NCI-H748 (cell line): ENCODE measurements at regions not wholly inside any gene's neighbourhood (a gene's known extent, or its start where the extent isn't known, plus 50 kb on each side); places are given as distances from the start of the nearest gene placed in this dataset.
"Not testable (repeated sequence)": the region's sequence is repeated elsewhere in the genome, so short reads cannot be mapped to it uniquely, and the experiment has no call there.

ENCODE experiments used
- DNase-seq: peaks from one replicate; lab custom pipeline; 2025; ENCODE audit not compliant: unreplicated experiment; lab: John Stamatoyannopoulos, UW

DNA sequence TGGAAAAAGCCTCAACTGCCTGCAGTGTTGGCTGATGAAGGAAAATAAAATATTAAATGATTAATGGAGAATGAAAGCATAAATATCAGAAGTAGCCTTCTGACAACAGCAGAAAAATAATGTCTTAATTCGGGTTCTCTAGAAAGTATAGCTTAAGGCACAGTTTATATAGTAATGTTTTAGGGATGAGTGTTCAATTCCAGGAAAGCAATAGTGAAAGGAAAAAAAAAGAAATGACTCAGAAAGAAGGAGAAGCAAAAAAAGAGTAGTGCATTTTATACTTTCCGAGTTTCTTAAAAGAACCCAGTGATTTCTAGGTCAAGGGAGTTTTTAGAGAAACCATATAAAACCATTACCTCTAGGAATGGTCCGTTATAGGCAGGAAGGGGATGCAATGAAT lies 137.3 kb downstream of the HTR1B start:
- no peak for DNase-seq

DNA sequence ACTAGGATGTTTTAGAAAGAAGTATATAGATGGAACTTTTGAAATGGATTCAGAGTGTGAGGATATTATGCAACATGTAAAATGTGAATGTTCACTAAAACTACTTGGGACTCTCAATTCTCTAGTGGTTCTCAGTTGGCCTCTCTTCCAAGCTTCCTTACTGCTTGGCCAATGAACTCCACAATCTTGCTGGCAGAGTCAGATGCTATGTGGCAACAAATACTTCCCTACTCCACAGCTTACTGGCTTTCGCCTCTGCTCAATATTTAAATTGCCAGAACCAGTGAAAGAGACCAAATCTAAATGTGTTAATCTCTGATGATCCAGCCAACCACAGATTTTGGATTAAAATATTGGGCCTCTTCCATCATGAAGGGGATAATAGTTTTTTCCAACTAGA lies 138.4 kb downstream of the HTR1B start:
- no peak for DNase-seq

DNA sequence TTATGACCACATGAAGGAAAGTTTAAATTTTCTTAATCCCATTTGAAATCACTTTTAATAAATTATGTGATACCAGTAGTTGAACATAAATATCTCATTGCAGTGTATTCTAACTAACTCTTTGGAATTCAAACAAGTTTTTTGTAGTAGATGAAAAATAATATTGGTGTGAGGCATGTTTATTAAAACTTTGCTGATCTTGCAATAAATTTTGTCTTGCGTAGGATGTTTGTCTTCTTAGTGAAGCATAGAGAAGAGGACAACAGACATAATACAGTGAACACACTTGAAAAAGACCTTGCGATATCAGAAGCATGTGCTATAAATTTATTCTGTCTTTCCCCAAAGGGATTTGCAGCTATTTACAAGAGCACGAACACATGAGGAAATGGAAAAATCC lies 140.7 kb downstream of the HTR1B start:
- DNase-seq: no peak

DNA sequence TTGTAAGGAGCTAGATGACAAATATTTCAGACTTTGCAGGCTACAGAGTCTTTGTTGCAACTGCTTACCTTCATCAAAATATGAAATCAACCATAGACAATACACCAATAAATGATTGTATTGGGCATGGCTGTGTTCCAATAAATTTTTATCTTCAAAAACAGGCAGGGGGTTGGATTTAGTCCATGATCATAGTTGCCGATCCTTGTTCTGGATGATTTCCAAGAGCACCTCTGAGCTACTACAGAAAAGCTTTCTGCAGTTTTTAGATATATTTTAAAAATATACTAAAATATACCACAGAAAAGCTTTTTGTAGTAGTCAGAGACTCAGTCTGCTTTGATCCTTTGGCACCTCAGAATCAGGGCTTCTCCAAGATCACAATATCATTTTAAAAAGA lies 145.0 kb downstream of the HTR1B start:
- no peak for DNase-seq

DNA sequence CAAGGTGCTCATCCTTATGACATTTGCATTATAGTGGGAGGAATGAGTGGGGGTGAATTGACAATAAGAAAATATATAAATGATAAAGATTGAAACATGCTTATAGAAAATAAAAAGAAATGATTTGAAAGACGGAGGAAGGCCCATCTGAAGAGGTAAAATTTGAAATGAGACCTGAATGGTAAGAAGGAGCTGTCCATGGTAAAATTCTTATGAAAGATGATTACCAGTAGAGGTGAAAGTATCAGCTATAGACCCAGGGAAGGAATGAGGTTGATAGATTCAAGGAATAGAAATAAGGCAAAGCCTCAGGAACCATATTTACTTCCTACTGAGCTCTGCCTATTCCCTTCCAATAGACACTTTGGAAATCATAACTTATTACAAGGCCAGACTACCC lies 149.7 kb downstream of the HTR1B start:
- DNase-seq: no peak

DNA sequence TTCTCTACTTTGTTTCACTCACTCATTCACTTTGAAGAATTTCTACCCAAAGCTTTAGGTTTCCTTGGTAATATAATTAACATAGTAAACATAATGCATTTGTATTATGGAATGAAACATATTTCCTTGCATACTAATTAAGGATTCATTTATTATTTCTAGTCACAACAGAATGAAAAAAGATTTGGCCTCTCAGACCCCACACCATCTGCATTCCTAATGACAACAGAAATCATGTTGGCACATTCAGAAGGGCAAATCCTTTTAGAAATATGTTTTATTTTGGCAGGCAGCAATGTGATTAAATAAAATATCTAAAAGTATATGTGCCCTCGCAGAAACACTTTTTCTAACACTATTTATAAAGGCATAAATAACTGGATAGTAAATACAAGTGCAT lies 163.4 kb downstream of the HTR1B start:
- no peak for DNase-seq

DNA sequence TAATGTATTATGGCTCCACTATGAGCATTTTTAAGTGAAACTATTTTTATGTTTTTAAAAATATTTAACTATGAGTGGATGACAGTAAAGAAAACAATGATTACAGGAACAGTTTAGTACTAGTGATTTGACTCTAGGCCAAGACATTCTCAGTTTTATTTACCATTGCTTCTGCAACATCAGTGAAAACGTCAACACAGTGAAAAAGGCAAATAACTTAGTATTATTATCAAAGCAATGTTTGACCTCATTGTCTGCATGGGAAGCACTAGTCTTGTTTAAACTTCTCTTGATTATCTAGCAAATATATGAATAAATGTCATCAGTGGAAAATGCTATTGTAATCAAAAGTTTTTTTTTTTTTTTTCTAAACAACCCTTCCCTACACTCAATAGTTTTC lies 165.0 kb downstream of the HTR1B start:
- DNase-seq: no peak

DNA sequence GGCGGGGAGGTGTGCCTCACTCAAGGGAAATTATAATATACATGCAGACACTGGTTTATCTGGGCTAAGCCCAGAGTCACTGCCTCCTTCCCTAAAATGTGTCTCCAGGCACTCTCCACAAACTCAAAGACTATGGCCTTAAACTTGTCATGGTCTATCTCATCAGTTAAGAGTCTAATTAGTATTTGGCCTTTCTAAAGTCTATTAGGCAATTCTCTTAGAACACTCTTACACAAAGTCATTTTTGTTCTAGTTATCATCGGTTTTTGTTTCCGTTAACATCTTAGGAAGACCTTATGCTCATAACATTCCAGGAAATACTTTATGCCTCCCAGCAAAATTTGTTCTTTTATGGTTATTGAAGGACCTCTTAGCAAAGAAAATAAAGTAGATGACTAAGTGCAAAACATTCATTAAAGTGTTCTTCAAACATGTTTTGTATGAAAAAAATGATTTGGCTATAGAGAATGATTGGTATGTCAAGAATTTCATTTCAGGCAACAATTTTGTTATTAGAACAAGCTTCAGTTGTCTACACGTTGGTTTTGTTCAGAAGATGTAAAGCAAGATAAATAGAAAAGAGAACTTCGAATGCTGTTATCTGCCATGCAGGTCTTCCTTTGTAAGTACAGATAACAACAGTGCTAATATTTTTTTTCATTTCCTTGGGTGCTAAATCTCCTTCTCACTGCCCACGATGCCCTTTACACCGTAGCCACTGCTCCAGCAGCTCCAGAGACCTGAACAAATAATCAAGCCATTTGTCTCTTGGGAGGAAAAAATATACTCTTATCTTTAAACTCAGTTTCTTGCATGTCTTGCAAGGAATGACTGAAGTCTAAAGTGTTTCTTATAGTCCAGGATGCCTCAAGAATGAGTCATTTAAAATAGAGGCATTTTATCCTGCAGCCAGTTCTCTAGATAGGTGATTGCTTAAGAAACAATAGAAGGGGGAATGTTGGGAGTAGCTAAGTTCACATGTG lies 170.4 kb downstream of the HTR1B start:
- no peak for DNase-seq

DNA sequence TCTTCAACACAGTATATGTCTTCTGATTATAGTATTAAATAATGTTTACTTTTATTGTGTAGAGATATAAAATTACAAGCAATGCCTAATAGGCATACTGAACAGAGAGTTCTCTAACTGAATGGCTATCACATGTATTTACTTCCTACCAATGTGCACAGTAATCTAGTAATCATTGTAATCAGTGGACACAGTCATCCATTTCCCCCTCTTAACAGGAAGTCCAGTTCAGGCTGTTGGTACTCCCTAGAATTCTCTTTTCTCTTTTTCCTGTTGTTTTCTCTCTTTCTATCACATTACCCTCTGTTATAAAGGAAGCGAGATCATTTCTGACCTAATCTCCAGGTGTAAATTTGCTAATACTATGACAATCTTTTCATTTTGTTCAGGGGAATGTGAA lies 172.5 kb downstream of the HTR1B start:
- no peak for DNase-seq

DNA sequence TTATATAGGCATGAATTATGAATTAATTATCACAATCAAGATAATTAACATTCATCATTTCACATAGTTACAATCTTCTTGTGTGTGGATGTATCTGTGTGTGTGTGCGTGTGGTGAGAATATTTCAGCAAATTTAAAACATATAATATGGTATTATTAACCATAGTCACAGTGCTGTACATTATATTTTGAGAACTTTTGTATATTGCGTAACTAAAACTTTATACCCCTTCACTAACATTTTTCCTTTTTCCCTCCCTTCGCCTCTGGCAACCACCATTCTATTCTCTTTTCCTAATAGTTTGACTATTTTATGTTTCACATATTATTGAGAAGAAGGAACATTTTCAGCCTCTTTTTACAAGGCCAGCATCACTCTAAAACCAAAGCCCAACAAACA lies 176.8 kb downstream of the HTR1B start:
- DNase-seq: no peak

DNA sequence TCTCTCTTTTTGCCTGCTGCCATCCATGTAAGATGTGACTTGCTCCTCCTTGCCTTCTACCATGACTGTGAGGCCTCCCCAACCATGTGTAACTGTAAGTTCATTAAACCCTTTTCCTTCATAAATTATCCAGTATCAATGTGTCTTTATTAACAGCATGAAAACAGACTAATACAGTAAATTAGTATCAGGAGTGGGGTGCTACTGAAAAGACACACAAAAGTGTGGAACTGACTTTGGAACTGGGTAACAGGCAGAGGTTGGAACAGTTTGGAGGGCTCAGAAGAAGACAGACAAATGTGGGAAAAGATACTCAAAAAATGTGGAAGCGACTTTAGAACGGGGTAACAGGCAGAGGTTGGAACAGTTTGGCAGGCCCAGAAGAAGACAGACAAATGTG lies 189.4 kb downstream of the HTR1B start:
- DNase-seq: no peak

DNA sequence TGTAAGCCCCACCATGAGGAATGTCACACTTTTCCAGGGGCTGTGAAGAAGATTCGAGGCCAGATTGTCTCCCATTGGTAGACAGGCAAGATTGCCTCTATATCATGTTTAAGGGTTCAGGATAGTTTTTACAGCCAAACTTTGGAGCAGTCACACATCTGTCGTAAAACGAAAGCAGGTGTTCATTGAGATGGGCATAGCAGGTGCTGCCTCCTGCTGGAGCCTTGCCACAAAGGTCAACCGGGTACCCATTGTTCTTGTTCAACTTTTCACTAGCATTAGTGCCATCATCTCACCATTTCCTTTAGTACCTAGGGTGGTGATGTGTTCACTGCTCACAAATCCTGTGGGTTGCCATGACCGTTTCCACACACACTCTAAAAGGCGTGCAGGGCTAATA lies 198.3 kb downstream of the HTR1B start:
- DNase-seq: peak; percentile 19

DNA sequence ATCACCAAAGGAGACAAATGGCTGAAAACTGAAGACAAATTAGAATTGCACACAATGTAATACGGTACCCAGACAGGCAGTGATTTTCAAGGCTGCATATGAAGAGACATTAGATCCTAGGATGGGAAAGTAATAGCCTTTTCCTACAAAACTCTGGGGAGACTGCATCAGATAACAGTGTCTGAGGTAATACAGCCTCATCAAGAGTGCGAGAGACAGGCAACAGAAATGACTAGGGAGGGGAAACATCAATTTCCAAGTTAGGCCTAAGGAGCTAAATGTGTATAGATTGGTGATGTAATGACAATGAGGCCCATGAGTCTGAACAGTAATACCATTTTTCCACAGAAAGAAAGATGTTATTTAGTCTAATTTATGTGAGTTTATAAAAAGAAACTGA lies 200.3 kb downstream of the HTR1B start:
- DNase-seq: no peak

DNA sequence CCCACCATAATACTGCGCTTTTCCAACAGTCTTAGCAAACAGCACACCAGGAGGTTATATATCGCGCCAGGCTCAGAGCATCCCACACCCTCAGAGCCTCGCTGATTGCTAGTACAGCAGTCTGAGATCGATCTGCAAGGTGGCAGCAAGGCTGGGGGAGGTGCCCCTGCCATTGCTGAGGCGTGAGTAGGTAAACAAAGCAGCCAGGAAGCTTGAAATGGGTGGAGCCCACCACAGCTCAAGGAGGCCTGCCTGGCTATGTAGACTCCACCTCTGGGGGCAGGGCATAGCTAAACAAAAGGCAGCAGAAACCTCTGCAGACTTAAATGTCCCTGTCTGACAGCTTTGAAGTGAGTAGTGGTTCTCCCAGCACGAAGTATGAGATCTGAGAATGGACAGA lies 211.5 kb downstream of the HTR1B start:
- DNase-seq: not testable (repeated sequence)

DNA sequence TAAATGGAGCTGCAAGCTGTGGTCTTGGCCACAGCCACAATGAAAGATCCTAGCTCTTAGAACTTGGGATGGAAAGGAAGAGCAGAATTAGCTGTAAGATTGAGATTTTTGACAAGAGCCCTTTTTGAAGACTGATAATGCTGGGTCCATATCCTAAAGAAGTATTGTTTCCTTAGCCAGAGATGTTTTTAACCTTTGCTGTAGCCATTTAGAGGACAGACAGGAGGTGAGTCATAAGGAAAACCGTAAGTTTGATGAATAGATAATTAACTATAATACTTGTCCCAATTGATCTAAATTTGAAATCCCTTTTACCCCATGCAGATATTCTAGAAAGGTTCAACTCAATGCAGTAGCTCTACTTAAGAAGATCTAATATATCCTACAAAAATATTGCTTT lies 213.7 kb downstream of the HTR1B start:
- no peak for DNase-seq

DNA sequence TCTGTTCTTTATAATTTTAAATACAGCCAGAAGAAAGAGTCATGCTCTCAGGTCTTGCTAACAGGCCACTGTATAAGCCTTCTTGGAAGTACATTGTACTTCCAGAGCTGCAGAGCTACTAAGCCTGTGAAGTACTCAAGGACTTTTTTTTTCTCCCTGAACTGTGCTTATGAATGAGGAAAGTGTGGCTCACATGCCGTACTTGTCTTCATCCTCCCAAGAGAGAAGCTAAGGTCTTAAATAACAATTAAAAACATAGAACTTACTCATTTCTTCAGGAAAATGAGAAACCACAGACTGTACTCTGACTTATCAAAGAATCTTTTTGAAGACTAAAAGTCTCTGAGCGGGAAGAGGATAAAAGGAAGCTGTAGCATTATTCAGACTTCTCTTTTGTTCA lies 218.3 kb downstream of the HTR1B start:
- DNase-seq: no peak

DNA sequence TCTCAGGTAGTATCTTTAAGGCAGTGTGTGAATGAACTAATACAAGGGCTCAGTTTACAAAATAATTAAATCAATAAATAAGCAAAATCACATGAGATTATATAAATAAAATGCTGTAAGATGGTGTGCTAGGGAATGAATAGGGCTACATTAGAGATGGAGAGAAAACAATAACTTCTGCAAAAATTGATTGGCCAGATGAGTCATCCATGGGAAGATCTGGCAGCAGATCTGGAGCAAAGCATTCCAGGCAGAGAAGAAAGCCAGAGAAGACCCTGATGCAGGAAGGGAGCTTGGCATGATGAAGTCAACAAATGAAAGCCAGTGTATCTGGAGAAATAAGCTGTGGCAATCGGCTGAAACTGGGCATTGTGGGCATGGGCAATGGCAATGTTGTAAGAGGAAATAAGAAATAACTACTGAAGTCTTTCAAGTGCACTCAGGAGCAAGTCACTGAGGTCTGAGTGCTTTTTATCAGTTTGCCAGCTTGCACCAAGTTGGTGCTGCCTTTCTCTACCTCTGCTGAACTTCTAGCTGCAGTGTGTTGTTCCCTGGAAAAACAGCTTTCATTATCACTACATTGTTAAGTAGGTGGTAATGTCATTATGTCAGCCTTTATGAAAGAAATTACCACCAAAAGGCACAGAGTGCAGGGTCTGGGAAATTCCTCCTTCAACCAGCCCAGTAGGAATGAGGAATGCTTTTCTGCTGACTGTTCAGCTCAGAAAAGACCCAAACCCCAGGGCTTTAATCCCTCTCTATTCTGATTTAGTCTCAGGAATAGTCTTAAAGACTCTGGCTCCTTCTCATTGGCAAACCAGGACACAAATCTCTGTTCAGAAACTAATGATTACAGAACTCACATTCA lies 231.6 kb downstream of the HTR1B start:
- no peak for DNase-seq

DNA sequence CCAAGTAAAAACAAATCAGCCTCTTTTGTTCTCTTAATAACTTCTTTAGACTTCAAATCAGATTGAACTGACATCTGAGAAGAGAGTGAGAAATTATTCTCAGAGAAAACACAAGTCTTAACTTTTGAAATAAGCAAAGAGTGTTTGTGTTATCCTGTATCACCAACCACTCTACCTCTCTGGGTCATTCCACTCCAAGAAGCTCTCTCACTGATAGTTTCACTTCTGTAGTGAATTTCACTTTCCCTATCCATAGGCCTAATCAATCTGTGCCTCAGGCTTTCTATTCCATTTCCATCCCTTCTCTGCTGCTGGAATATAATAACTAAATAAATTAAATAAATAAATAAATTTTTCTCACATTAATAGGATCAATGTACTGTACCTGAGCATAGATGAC lies 235.0 kb downstream of the HTR1B start:
- no peak for DNase-seq

DNA sequence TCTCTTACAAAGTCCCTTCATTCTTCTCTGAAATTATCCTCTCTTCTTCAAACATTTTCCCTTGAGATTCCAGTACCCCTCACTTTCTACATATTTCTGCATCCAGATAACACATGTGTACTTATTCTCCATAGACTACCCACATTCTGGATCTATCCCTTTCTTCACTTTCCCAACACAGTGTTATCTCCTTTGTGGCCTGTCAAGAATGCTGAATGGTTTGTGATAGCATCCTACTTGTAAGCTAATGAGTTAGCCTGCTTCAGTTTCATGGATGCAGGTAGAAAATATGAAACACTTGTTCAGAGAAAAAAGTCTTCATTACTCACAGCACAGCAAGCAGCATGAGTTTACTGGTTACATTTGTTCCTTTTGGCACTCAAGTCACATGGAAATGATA lies 245.4 kb downstream of the HTR1B start:
- no peak for DNase-seq

DNA sequence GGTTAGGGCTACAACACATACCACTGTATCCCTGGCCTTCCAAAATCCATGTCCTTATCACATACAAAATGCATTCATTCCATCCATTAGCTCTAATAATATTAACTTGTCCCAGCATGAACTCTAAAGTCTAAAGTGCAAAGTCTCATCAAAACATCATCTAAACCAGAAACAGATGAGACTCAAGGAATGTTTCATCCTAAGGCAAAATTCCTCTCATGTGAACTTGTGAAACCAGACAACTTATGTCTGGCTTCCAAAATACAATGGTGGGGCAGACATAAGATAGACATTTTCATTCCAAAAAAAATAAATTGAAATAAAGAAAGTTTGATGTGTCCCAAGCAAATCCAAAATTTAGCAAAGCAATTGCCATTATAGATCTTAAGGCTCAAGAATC lies 257.4 kb downstream of the HTR1B start:
- no peak for DNase-seq

DNA sequence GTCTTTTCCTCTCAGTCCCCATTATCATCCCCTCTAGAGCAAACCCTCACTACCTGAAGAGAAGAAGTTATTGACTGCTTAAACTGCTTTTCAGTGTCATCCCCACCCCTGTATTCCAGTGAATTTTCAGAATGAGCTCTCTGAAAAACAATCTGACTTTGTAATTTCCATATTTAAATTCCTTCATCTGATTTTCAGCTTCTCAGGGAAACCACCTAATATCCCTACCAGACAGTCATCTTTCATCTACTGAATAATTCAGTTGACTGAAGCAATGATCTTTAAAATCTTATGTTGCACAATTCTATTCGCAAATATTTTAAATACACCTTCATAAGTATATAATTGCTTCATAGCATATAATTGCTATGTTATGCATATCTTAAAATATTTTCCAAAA lies 258.7 kb downstream of the HTR1B start:
- no peak for DNase-seq

DNA sequence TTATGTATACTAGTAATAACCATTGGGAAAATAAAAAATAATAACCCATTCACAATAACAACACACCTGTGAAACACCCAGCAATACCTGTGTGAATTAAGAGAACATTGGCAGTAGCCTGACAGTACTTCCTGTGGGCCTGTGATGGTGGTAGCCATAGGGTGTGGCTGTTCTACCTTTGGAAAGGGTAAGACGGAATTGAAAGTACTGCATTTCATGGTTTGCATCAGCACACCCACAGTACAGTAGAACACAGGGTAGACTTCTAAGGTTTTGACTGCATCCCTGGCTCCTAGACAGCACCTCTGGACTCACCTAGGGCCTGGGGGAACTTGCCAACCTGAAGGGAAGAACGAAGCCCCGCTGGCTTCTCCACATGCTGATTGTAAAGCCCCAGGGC lies 279.8 kb downstream of the HTR1B start:
- no peak for DNase-seq
